Eye (tissue), 1 donor: ENCODE measurements at regions not wholly inside any gene's neighbourhood (a gene's known extent, or its start where the extent isn't known, plus 50 kb on each side); places are given as distances from the start of the nearest gene placed in this dataset.

ENCODE experiments used
- DNase-seq: peaks from one replicate; pipeline ENCODE4 v3.0.0-alpha.2; 2015

DNA sequence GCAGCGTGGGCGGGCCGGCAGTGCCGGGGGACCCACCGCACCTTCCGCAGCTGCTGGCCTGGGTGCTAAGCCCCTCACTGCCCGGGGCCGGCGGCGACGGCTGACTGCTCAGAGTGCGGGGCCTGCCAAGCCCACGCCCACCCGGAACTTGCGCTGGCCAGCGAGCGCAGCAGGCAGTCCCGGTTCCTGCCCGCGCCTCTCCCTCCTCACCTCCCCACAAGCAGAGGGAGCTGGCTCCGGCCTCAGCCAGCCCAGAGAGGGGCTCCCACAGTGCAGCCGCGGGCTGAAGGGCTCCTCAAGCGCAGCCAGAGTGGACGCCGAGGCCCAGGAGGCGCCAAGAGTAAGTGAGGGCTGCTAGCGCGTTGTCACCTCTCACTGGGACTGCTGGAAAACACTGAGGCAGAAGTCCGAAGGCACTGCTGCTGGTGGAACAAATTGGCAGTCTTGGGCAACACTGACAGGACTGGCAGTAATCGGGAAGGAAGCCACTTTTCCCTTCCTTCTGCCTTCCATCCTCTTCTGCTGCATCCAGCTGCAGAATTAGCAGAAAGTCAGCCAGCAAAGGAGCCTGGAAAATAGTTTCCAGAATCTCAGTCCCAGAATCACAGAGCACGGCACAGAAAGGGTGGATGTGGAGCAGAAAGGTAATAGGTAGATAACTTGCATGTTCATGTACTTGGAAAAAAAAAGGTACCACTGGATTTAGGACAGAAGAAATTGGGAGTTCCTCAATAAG lies 179.4 kb upstream of the FN1 start:
- DNase-seq: no peak

DNA sequence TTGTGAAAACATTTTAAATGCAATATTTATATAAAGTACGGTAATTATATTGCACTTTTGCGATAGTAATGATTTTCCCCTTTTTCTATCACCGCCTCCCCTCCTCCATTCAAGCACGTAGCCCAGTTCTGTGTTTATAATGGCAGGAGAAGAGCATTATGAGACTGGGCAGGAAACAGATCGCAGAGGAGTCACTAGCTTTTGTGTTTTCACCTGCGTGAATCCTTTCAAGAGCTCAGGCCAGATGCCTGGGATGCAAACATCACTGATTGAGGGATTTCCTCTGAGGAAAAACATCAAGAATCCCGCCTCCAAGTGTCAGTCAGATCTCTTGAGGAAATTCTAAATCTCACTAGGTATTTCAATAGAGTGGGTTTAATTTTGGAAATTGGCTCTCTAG lies 178.4 kb upstream of the FN1 start:
- no peak for DNase-seq

DNA sequence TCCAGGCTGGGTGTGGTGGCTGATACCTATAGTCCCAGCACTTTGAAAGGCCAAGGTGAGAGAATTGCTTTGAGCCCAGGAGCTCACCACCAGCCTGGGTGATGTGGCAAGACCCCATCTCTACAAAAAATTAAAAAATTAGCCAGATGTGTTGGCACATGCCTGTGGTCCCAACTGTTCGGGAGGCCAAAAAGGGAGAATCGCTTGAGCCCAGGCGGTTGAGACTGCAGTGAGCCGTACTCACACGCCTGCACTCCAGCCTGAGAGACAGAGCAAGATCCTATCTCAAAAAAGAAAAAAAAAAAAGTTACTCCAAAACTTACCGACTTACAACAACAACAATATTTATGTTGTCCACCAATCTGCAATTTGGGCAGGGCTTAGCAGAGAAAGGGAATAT lies 178.0 kb upstream of the FN1 start:
- no peak for DNase-seq

DNA sequence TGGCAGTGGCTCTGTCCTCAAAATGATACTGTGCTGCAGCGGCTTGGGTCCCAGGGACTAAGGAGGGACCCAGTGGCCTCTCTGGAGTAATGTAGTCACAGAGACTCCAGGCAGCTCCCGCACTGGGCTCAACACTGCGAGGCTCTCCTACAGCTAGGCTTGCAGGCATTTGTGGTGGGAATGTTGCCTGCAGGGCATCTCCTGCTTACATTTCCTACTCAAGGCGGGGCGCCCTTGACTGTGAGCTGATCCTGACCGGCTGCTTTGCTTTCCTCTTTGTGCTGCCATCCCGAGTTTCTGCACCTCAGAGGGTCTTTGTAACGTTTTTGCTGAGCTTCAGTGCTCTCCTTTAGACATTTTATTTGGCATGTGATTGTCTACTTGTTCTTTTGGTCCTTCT lies 177.4 kb upstream of the FN1 start:
- no peak for DNase-seq

DNA sequence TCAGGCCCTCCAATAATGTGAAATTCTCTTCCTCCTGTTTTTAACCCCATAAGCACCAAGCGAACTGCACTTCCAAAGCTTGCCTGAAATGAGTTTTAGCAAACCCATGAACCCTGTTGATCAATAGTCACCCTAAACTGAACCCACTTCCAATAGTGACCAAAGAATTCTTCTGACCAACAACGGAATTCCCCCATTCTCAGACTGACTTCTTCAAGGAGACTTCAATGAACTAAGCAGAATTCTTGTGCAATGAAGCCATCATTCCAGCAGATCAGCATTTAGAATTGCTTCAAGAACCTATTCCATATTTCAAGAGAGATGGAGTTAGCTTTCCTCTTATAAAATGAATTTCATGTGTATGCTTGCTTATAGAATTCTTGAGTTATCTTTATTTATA lies 176.9 kb upstream of the FN1 start:
- DNase-seq: no peak

DNA sequence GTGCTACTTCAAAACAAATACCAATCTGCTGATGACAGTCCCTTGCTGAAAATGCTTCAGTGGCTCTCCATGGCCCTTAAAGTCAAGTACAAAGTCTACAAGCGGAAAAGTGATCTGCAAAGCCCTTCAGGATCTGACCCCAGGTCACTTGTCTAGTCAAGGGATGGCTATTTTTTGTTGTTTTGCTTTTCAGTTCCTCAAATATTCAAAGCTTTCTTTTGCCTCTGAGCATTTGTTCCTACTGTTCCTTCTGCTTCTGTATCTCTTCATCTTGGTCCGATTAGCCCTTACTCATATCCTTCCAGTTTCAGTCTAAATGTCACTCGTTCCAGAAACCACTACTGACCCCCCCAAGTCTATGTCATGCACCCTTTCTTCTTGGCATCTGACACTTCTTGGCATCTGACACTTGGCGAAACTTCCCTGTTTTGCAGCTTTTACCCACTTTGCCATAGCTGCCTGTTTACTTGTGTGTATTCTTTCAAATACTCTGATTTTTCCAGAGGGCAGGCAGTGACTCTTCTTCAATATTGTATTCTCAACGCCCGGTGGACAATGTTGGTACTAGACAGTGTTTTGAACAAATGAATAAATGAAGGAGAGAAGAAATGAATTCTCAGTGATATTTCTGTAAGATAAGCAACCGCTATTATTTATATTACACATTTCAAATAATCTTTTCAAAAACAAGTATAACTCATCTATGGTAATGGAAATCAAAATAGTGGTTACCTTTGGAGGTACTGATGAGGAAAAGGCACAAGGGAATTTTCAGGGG lies 175.9 kb upstream of the FN1 start:
- no peak for DNase-seq

DNA sequence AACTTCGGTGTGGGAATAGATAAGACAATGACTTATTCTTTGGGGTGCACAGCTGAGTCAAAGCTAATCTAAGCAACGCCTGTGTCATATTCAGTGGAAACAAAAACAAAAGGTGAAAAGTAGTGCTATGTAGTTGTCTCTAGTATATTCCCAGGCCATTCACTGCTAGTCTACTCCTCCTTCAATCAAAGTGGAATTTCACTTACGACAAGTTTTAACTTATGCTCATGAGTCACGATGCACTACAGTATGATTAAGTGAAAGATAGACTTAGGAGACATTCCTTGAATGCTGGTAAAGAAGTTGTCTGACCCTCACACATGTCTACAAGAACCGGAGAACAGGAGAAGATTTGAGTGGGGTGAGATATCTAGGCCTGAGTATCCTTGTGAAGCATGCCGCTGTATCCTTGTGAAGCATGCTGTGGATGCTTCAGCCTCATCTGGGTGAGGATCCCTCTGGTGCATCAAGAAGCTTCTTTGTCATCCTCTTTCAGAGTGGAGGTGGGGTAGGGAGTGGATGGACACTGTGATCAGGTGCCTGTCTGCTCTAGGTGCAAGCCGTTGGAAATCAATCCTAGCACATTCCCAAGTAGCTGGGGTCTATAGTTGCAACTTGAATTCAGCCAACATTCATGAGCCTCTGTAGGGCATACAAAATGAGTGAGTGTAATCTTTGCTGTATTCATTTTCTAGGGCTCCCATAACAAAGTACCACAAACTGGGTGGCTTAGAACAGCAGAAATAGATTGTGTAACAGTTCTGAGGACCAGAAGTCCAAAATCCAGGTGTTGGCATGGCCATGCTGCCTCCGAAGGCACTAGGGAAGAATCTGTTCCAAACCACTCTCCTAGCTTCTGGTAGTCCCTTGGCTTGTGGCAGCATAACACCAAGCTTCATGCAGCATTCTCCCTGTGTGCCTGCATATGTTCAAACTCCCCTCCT lies 173.5 kb upstream of the FN1 start:
- no peak for DNase-seq

DNA sequence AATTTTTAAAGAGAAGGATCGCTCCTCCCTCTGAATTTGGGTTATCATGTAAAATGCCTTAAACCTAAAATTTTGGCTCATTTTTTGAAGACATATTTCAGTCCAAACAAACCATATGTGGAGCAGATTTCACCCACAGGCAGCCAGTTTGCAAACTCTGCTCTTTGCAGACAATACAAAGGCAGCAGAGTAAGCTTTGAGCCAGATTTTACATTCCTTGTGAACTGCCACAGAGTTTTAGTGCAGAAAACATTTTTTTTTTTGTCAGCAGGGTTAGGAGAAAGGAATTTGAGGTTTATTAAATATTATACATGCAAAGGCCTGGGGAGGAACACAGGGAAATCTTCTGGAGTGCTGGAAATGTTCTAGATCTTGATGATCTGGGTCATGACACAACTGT lies 171.9 kb upstream of the FN1 start:
- DNase-seq: peak; percentile 37

DNA sequence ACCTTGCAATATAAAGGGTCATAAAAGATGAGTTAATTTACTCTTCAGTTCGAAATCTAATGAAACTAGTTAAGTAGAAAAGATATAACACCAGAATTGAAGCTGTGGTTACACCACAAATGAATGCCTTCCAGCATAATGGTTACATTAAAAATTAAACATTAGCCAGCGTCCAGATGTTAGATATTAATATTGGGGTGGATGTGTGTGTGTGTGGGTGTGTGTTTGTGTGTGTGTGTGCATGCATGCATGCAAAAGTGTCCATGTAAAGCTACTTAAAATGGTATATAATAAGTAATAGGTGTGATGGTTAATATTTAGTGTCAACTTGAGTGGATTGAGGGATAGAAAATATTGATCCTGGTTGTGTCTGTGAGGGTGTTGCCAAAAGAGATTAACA lies 170.4 kb upstream of the FN1 start:
- DNase-seq: no peak

DNA sequence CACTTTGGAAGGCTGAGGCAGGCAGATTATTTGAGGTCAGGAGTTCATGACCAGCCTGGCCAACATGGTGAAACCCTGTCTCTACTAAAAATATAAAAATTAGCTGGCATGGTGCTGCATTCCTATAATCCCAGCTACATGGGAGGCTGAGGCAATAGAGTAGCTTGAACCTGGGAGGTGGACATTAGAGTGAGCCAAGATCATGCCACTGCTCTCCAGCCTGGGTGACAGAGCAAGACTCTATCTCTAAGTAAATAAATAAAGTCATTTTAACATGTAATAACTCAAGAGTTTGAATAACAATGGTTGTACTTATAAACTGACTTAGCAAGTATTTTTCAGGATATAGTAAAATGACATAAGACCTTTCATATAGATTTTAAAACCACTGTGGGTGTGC lies 169.3 kb upstream of the FN1 start:
- DNase-seq: no peak

DNA sequence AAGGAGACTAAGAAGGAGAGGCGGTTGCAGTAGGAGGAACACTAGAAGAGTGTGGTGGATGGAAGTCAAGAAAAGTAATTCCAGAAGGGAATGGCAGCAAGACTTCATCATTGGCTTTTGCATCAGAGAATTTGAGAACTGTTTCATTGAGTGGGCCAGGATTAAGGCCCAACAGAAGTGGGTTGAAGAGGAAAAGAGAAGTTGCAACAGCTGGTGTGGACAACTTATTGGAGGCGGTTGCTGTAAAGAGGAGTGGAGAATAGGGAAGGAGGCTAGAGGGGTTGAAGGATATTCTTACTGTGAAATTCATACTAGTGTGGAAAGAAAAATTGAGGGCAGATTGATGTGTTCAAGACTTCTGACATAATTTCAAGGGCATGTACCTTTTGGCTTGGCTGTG lies 168.7 kb upstream of the FN1 start:
- no peak for DNase-seq

DNA sequence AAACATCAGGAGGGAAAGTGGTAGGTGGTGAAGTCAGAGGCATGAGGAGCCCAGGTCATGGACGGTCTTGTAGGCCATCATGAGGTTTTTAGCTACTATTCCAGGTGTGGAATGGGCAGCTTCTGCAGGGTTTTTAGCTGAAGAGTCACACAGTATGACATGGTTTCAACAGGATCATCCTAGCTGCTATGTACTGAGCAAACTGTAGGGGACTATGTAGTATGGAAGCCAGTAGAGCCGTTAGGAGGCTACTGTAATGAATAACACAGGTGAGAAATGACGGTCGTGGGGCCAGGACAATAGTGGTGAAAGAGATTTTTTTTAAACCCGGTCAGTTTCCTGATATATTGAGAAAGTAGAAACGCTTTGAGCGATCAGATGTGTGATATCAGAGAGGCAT lies 167.6 kb upstream of the FN1 start:
- no peak for DNase-seq

DNA sequence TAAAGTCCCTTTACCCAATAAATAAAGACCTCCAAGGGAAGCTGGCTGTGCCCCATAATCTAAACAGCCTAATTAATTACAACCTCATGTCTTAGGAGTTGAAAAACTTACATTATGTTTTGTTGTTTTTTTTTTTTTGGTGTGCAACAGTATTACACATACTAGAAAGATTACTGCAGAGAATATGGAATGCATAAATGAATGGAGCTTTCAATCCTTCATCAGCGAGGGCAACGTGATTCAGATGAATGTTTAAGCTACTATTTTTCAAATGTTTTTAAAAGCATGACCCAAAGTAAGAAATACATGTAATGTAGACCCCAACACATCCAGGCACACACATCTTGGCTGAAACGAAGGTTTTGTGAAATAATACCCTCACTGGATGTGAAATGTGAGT lies 167.1 kb upstream of the FN1 start:
- DNase-seq: no peak

DNA sequence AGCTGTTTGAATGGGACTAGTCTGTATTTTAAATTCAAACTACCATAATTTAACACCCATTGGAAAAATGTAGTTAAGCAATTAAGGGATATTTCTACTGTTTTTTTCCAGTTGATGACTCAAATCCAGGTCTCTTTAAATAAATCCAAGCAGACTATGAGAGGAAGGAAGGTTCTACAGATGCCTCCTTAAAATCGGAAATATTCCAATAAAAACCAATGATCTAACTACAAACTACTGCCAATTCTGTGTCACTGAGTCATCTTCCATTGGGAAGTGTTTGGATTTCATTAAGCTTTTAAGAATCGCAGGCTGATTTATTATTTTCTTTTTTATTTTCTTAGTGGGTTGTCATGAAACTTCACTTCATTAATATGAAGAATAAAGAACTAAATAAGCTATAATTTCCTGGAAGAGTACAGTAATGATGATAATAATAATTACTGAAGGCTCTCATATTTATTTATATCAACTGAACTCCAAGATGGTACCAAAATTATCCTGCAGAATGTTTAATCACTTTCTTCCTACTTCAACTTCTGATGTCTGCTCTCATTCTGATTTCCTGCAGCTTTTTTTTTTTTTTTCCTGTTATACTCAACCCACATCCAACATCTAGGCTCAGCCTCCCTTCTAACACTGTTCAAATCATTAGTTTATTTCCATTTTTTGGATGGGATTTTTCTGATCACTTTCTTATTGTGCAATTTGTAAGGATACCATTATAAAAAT lies 166.3 kb upstream of the FN1 start:
- DNase-seq: no peak

DNA sequence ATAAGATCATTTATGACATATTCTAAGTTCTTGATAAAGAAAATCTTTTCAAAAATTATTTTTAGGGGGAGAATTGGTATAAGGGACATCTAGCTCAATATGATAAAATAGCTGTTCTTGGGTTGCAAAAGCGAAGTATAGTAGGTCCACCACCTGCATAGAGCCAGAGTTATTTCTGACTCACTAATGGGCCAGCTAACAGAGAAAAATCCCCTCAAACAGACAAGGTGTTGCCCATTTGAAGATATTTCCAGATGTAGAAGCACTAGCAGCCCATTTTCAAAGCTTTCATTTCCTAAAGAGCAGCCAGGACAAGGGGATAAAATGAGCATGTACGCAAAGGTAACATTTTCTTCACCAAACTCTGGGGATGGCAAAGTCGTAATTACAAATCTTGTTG lies 165.7 kb upstream of the FN1 start:
- DNase-seq: no peak

DNA sequence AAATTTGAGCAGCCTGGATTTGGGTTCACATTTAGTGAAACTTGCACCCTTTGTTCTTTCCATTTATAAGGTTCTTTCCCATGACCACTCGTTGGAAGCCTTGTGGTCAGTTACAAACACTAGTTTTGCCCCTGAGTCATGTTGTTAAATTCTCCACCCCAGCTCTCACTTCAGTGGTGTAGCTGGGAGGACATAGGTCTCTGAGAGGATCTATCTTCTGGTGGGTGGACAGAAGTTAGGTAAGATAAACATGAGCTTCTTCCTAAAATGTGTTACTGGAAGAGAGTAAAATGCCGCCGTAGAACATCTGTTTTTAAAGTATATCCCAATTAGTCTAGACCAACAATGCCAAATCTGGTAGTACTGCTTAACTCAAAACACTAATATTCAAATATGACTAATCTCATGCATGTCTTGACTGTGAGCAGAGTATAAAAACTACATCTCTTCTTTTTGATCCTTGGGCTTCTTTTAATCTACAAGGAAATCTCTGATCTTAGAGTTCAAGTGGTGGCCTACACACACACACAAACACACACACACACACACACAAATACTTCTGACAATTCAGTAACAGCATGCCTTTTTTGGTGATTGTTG lies 162.6 kb upstream of the FN1 start:
- no peak for DNase-seq

DNA sequence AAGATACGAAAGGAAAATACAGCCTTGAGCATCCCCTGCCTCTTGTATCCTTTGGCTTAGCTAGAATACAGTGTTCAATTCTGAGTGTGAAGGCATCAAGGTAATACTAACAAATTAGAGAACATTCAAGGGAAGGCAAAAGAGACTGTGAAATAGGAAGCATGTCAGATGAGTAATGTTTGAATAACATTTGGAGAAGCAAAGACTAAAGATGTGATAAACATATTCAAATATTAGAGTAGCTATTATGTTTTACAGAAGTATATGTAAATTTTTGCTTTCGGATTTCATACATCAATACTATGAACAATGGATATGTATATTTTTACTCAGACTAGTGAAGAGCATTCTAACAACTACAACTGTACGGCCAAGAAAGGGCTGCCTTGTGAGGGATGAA lies 161.7 kb upstream of the FN1 start:
- DNase-seq: no peak

DNA sequence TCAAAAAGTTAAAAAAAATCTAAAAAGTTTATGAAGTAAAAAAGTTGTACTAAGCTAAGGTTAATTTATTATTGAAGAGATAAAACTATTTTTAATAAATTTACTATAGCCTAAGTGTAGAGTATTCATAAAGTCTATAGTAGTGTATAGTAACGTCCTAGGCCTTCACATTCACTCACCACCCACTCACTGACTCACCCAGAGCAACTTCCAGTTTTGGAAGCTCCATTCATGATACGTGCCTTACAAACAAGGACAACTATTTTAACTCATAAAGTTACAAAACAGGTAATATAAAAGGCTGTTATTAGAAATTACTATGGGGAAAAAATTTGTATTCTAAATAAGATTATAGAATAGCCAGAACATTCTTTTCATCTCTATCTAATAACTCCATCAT lies 158.9 kb upstream of the FN1 start:
- DNase-seq: no peak

DNA sequence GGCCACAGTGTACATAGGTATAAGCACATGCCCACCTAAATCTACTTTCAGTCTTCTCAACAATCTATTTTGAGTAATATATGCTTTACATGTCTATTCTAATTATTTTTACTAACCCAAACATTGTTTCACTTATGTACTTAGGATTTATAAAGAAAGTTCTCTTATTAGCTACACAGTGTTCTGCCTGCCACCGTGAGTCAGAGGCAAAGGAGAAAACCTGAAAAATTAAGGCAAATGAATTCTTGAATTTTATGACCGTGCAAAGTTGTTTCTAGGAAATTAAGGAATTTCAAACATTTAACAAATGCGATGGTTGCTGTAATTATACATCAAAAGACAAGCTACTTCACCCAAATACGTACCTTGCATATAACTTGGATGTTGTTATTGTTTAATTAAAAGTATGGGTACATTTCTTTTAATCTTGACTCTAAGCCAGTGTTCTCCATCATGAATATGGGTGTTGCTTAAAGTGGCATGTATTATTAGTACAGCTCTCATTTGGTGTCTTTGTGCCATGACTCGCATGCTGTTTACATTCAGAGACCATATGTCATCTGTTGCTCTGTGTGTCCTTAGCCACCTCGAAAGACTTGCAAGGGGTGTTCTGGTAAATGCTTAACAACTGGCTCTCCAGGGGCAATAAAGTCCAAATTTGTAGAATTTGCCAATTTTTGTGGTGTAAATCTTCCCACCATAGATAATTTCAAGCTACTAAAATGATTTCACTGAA lies 154.3 kb upstream of the FN1 start:
- no peak for DNase-seq

DNA sequence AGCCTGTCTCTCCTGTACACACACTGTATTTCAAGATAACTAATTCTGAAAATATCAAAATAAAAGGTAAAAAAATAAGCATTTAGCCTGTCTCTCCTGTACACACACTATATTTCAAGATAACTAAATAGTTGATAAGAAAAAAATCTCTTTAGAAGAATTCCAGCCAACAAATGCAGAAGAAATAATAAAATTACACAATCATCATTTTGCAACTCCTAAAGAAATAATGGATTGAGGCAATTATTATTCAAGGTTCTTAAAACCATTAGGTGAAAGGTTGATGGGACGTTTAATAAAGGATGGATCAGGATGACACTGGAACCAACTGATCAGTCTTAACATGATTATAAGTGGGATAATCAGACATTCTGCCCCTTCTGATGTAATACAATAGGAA lies 148.0 kb upstream of the FN1 start:
- no peak for DNase-seq

DNA sequence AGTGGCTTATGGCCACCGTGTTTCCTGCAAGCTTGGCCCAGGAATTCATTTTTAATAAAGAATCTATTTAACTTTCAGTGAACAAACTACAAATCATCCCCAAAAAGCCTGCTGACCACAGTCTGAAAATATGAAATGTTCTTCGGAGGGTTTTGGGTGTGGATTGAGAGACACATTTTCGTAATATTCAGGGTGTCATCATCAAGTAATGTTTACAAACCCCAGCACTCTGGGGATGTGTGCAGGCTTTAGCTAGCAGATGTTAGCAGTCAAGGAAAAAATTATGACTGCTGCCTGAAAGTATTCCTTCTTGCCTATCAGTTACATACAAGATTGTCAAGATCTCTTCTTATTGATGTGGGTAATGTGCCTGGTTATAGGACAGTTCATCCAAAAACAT lies 143.9 kb upstream of the FN1 start:
- peak; percentile 22 for DNase-seq

DNA sequence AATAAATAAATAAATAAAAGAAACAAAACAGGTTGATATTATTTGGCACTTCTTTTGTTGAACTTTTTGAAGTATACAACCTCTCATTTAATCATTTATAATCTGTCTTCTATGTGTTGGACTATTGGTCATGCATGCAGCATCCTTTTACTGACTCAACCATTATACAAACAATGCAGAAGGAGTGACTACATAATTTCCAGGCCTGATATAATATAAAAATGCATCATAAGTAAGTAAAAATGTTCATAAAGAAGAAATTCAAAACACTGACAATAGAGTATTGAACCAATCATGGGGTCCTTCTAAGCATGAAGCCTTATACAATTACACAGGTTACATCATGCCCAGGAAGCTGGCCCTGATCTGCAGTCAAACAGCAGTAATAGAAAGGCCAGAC lies 141.5 kb upstream of the FN1 start:
- DNase-seq: no peak
